ENCODE measurements at regions not wholly inside any gene's neighbourhood (a gene's known extent, or its start where the extent isn't known, plus 50 kb on each side); places are given as distances from the start of the nearest gene placed in this dataset.
A peak's percentile ranks its signal among the peaks of the same experiment; 100 is the strongest.

- Histone ChIP-seq H3F3A (replicated peaks; ENCODE audit: low read depth) (no peaks in the 10 kb centered on the region), H3K27me3 (ENCODE audit: insufficient read depth) (no peaks in the 10 kb centered on the region), H3K4me2 (0 out of 2 replicates have a peak overlapping the region, but pooled peaks have one; percentile 31), H3K9me2 (ENCODE audit: insufficient read depth) (no peaks in the 10 kb centered on the region), H3K79me2 (replicated peaks; ENCODE audit: insufficient read depth) (no peaks in the 10 kb centered on the region), H3K36me3 (ENCODE audit: insufficient read depth) (peaks cover 2% of the 10 kb centered on the region; the same call in 1 of the 2 replicates), H4K20me1 (replicated peaks; ENCODE audit: insufficient read depth) (no peaks in the 10 kb centered on the region), H3K27ac (ENCODE audit: low read depth) (peak overlapping the region; percentile 56; the same call in 1 of the 2 replicates), H3K4me3 (no peak overlapping the region), H3K4me1 (ENCODE audit: insufficient read depth) (peaks cover 15% of the 10 kb centered on the region), H2AFZ (peak overlapping the region; percentile 76)
- no peak for ATAC-seq
- peaks cover 8% of the 10 kb centered on the region; the same call in 2 of the 3 replicates for H3K36me3 Mint-ChIP-seq (ENCODE audit: low read depth)
- peaks cover 30% of the 10 kb centered on the region for H3K4me1 Mint-ChIP-seq
- no peak for DNase-seq (ENCODE audit: low spot score)
- peaks cover 20% of the 10 kb centered on the region; the same call in 2 of the 3 replicates for H3K9me3 Mint-ChIP-seq
- no peak overlapping the region for H3K4me3 Mint-ChIP-seq
- TF ChIP-seq STAT1 (IDR thresholded peaks at IDR 0.05; ENCODE audit: unreplicated experiment) (no peak), ZNF462 (CRISPR knock-in tag; IDR thresholded peaks at IDR 0.05) (no peak), JUNB (IDR thresholded peaks at IDR 0.05; ENCODE audit: unreplicated experiment) (no peak), CREB1 (CRISPR knock-in tag; IDR thresholded peaks at IDR 0.05; ENCODE audit: low read depth) (no peak), EZH2phosphoT487 (IDR thresholded peaks at IDR 0.05; ENCODE audit: unreplicated experiment) (no peak), POLR2AphosphoS5 (IDR thresholded peaks at IDR 0.05; ENCODE audit: low read depth) (no peak), EZH2 (IDR thresholded peaks at IDR 0.05; ENCODE audit: low read depth, unreplicated experiment) (no peak), NANOG (IDR thresholded peaks at IDR 0.05; ENCODE audit: borderline replicate concordance) (no peak), ZNF114 (CRISPR knock-in tag; IDR thresholded peaks at IDR 0.05) (no peak), ZNF331 (CRISPR knock-in tag; IDR thresholded peaks at IDR 0.05; ENCODE audit: low read depth) (no peak)
- TF ChIP-seq, protein P1, sequence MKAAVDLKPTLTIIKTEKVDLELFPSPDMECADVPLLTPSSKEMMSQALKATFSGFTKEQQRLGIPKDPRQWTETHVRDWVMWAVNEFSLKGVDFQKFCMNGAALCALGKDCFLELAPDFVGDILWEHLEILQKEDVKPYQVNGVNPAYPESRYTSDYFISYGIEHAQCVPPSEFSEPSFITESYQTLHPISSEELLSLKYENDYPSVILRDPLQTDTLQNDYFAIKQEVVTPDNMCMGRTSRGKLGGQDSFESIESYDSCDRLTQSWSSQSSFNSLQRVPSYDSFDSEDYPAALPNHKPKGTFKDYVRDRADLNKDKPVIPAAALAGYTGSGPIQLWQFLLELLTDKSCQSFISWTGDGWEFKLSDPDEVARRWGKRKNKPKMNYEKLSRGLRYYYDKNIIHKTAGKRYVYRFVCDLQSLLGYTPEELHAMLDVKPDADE (IDR thresholded peaks at IDR 0.05) = no peak
- TF ChIP-seq, protein P2, sequence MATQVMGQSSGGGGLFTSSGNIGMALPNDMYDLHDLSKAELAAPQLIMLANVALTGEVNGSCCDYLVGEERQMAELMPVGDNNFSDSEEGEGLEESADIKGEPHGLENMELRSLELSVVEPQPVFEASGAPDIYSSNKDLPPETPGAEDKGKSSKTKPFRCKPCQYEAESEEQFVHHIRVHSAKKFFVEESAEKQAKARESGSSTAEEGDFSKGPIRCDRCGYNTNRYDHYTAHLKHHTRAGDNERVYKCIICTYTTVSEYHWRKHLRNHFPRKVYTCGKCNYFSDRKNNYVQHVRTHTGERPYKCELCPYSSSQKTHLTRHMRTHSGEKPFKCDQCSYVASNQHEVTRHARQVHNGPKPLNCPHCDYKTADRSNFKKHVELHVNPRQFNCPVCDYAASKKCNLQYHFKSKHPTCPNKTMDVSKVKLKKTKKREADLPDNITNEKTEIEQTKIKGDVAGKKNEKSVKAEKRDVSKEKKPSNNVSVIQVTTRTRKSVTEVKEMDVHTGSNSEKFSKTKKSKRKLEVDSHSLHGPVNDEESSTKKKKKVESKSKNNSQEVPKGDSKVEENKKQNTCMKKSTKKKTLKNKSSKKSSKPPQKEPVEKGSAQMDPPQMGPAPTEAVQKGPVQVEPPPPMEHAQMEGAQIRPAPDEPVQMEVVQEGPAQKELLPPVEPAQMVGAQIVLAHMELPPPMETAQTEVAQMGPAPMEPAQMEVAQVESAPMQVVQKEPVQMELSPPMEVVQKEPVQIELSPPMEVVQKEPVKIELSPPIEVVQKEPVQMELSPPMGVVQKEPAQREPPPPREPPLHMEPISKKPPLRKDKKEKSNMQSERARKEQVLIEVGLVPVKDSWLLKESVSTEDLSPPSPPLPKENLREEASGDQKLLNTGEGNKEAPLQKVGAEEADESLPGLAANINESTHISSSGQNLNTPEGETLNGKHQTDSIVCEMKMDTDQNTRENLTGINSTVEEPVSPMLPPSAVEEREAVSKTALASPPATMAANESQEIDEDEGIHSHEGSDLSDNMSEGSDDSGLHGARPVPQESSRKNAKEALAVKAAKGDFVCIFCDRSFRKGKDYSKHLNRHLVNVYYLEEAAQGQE (IDR thresholded peaks at IDR 0.05; ENCODE audit: unreplicated experiment) = no peak
- TF ChIP-seq, protein P3, sequence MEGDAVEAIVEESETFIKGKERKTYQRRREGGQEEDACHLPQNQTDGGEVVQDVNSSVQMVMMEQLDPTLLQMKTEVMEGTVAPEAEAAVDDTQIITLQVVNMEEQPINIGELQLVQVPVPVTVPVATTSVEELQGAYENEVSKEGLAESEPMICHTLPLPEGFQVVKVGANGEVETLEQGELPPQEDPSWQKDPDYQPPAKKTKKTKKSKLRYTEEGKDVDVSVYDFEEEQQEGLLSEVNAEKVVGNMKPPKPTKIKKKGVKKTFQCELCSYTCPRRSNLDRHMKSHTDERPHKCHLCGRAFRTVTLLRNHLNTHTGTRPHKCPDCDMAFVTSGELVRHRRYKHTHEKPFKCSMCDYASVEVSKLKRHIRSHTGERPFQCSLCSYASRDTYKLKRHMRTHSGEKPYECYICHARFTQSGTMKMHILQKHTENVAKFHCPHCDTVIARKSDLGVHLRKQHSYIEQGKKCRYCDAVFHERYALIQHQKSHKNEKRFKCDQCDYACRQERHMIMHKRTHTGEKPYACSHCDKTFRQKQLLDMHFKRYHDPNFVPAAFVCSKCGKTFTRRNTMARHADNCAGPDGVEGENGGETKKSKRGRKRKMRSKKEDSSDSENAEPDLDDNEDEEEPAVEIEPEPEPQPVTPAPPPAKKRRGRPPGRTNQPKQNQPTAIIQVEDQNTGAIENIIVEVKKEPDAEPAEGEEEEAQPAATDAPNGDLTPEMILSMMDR (conservative IDR thresholded peaks at IDR 0.05; ENCODE audit: low read depth in 2 of 2) = no peak
- peaks cover 5% of the 10 kb centered on the region for H3K27me3 Mint-ChIP-seq (ENCODE audit: insufficient read depth, low read depth, poor library complexity)
- H3K27ac Mint-ChIP-seq = peak overlapping the region; percentile 77
Measured at GRCh38 chr3:81938681-81939080, 177.2 kb upstream of the GBE1 start.
